Activated CD8-positive, alpha-beta T cell treated with anti-CD3 and anti-CD28 coated beads, Interleukin-2, amount 10 ng/mL, durations not matched to agents 7 days and 5 days (primary cell): ENCODE measurements at regions not wholly inside any gene's neighbourhood (a gene's known extent, or its start where the extent isn't known, plus 50 kb on each side); places are given as distances from the start of the nearest gene placed in this dataset.
"Not testable (repeated sequence)": the region's sequence is repeated elsewhere in the genome, so short reads cannot be mapped to it uniquely, and the experiment has no call there.

Source experiments
- ATAC-seq: fragments of 150-1000 bp; cut with Tn5 transposase; one replicate; pipeline ENCODE4 v1.10.0; 2021; ENCODE audit warnings: moderate library complexity
- CTCF ChIA-PET: fragments of 350-600 bp; sonication (Branson Sonifier 250); formaldehyde crosslinking; loops from one replicate; lab custom pipeline; 2021; ENCODE audit warnings: antibody characterized with exemption; lab: Charles Lee
- POLR2A ChIA-PET: fragments of 350-600 bp; sonication (Branson Sonifier 250); formaldehyde crosslinking; loops from one replicate; lab custom pipeline; 2021; ENCODE audit warnings: antibody characterized with exemption; lab: Charles Lee
- DNase-seq: peaks from one replicate; pipeline ENCODE4 v3.0.0-alpha.2; 2020
- H3K27ac Mint-ChIP-seq: one replicate; pipeline ENCODE4 v1.8.0; 2021; ENCODE audit warnings: mild to moderate bottlenecking, mixed read lengths
- H3K27me3 Mint-ChIP-seq: one replicate; pipeline ENCODE4 v1.8.0; 2021; ENCODE audit warnings: low read depth, mixed read lengths
- H3K36me3 Mint-ChIP-seq: one replicate; pipeline ENCODE4 v1.8.0; 2021; ENCODE audit warnings: low read depth, mixed read lengths
- H3K4me1 Mint-ChIP-seq: one replicate; pipeline ENCODE4 v1.8.0; 2021; ENCODE audit warnings: low read depth, mixed read lengths
- H3K4me3 Mint-ChIP-seq: one replicate; pipeline ENCODE4 v1.8.0; 2021; ENCODE audit warnings: mild to moderate bottlenecking, mixed read lengths
- H3K9me3 Mint-ChIP-seq: one replicate; pipeline ENCODE4 v1.8.0; 2022; ENCODE audit warnings: mixed read lengths; ENCODE audit not compliant: insufficient read depth

- H3K4me1 Mint-ChIP-seq, ATAC-seq, H3K9me3 Mint-ChIP-seq, H3K27me3 Mint-ChIP-seq, H3K27ac Mint-ChIP-seq, POLR2A ChIA-PET, CTCF ChIA-PET, H3K36me3 Mint-ChIP-seq, H3K4me3 Mint-ChIP-seq, DNase-seq: not testable (repeated sequence)
Observed at GRCh38 chr13:18836371-18837178, 345.0 kb downstream of the TUBA3C start.

GRCh38 chr13:18835754-18836153, 345.9 kb downstream of the TUBA3C start:
- POLR2A ChIA-PET, DNase-seq, H3K36me3 Mint-ChIP-seq, ATAC-seq, H3K4me1 Mint-ChIP-seq, H3K4me3 Mint-ChIP-seq, H3K27ac Mint-ChIP-seq, H3K9me3 Mint-ChIP-seq, H3K27me3 Mint-ChIP-seq, CTCF ChIA-PET: not testable (repeated sequence)

DNA sequence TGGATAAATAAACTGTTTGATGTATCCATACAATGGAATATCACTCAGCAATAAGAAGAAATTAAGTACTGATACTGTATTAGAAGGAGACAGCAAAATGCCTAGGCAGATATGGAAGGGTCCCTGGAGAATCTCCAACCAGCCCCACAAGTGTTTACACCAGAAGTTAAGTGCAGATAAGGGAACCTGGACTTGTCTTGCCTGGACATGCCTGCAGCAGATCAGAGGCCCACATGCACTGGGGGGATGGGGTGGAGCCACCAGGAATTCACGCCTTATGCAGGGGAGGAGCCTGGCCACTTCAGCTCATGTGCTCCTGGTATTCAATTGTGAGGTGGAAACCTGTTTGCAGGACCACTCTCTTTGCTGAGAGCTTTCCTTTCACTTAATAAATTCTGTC, 356.9 kb downstream of the TUBA3C start:
- H3K4me1 Mint-ChIP-seq, H3K4me3 Mint-ChIP-seq, POLR2A ChIA-PET, DNase-seq, H3K27ac Mint-ChIP-seq, H3K27me3 Mint-ChIP-seq, ATAC-seq, H3K9me3 Mint-ChIP-seq, CTCF ChIA-PET, H3K36me3 Mint-ChIP-seq: not testable (repeated sequence)

GRCh38 chr13:18822655-18823639, 358.7 kb downstream of the TUBA3C start:
- H3K36me3 Mint-ChIP-seq: not testable (repeated sequence)

GRCh38 chr13:18773988-18774387, 407.6 kb downstream of the TUBA3C start:
- POLR2A ChIA-PET, H3K4me3 Mint-ChIP-seq, H3K36me3 Mint-ChIP-seq, DNase-seq, ATAC-seq, H3K4me1 Mint-ChIP-seq, CTCF ChIA-PET, H3K27ac Mint-ChIP-seq, H3K9me3 Mint-ChIP-seq, H3K27me3 Mint-ChIP-seq: not testable (repeated sequence)

More at GRCh38 chr13:18822655-18823639, 358.7 kb downstream of the TUBA3C start:
- DNase-seq, H3K4me1 Mint-ChIP-seq, H3K27ac Mint-ChIP-seq, CTCF ChIA-PET, H3K9me3 Mint-ChIP-seq, H3K4me3 Mint-ChIP-seq, H3K27me3 Mint-ChIP-seq, POLR2A ChIA-PET, ATAC-seq: not testable (repeated sequence)

DNA sequence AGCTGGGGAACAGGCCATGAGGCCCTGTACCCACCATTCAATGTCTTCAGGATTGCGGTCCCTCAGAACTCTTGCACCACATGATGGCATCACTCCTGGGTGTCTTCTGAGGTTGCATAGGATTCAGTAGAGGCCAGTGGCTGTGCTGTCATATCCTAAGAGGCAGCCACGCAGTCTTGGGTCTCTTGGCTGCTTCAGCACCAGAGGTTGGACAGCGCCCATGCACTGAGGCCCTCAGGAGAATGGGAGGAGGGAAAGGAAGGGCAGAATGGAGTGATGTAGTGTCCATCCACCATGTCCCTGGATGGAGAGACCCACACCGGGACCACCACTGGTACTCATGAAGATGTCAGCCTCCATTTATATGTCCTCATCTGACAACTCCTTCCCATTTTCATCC, 439.9 kb downstream of the TUBA3C start:
- CTCF ChIA-PET, H3K27ac Mint-ChIP-seq, POLR2A ChIA-PET, DNase-seq, H3K27me3 Mint-ChIP-seq, H3K36me3 Mint-ChIP-seq, H3K4me3 Mint-ChIP-seq, H3K4me1 Mint-ChIP-seq, ATAC-seq, H3K9me3 Mint-ChIP-seq: not testable (repeated sequence)

- DNase-seq (no peak), ATAC-seq (no peak)
- ChIA-PET CTCF (no interaction called here), POLR2A (no interaction called here)
- H3K4me3 Mint-ChIP-seq: no peak overlapping the region
- no peaks in the 10 kb centered on the region for H3K9me3 Mint-ChIP-seq
- no peaks in the 10 kb centered on the region for H3K27me3 Mint-ChIP-seq
- H3K4me1 Mint-ChIP-seq: no peaks in the 10 kb centered on the region
- no peaks in the 10 kb centered on the region for H3K36me3 Mint-ChIP-seq
- no peak overlapping the region for H3K27ac Mint-ChIP-seq
Observed at GRCh38 chr13:18739310-18739709, 442.3 kb downstream of the TUBA3C start.

DNA sequence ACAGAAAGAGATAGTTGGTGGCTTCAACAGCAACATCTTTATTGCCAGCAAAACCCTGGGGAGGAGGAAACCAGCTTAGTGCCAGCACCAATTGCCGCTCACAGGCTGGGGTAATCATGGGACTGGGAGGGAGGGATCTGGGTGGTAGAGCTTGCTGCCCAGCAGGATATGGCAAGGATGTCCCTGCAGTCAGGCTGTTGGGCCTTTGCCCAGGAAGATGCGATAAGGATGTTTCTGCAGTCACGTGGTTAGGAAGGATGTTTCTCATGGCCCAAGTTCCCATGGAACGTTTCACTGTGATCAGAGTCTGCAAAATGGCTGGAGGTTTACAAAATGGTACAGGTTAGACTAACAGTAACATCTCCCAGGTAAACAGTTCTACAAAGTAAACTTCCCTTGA, 443.5 kb downstream of the TUBA3C start:
- CTCF ChIA-PET, POLR2A ChIA-PET, ATAC-seq, DNase-seq, H3K4me3 Mint-ChIP-seq, H3K9me3 Mint-ChIP-seq, H3K27ac Mint-ChIP-seq, H3K4me1 Mint-ChIP-seq, H3K27me3 Mint-ChIP-seq, H3K36me3 Mint-ChIP-seq: not testable (repeated sequence)

GRCh38 chr13:18727138-18727537, 454.5 kb downstream of the TUBA3C start:
- H3K9me3 Mint-ChIP-seq, H3K27ac Mint-ChIP-seq, DNase-seq, H3K36me3 Mint-ChIP-seq, ATAC-seq, H3K4me1 Mint-ChIP-seq, CTCF ChIA-PET, H3K27me3 Mint-ChIP-seq, H3K4me3 Mint-ChIP-seq, POLR2A ChIA-PET: not testable (repeated sequence)

- H3K27ac Mint-ChIP-seq, DNase-seq, CTCF ChIA-PET, H3K27me3 Mint-ChIP-seq, H3K9me3 Mint-ChIP-seq, H3K36me3 Mint-ChIP-seq, ATAC-seq, H3K4me1 Mint-ChIP-seq, POLR2A ChIA-PET, H3K4me3 Mint-ChIP-seq: not testable (repeated sequence)
Observed at GRCh38 chr13:18726524-18726923, 455.1 kb downstream of the TUBA3C start.

GRCh38 chr13:18725242-18725822, 456.3 kb downstream of the TUBA3C start:
- not testable (repeated sequence) for H3K27ac Mint-ChIP-seq, H3K4me3 Mint-ChIP-seq, H3K9me3 Mint-ChIP-seq

DNA sequence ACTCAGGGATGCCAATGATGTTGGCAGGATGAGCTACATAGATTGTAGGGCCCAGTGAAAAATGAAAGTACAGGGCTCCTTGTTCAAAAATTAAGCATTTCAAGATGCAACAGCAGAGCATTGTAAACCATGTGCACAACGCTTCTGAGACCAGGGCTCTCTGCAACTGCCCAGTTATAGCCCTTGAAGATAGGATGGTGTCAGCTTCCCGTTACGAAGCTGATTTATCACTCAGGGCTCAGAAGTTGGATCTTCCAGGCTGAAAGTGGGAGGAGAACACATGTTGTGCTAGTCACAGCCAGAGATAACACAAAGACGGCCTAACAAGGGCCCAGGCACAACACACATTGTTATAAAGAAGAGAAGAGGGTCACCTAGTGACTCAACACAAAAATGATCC, 466.7 kb downstream of the TUBA3C start:
- H3K9me3 Mint-ChIP-seq: peaks cover 19% of the 10 kb centered on the region
- ChIA-PET POLR2A (no interaction called here), CTCF (no interaction called here)
- DNase-seq: no peak
- H3K4me1 Mint-ChIP-seq: no peaks in the 10 kb centered on the region
- H3K27me3 Mint-ChIP-seq: no peaks in the 10 kb centered on the region
- H3K36me3 Mint-ChIP-seq: no peaks in the 10 kb centered on the region
- no peak overlapping the region for H3K27ac Mint-ChIP-seq
- ATAC-seq: no peak
- no peak overlapping the region for H3K4me3 Mint-ChIP-seq

More at GRCh38 chr13:18725242-18725822, 456.3 kb downstream of the TUBA3C start:
- CTCF ChIA-PET, H3K27me3 Mint-ChIP-seq, ATAC-seq, DNase-seq, H3K36me3 Mint-ChIP-seq, H3K4me1 Mint-ChIP-seq, POLR2A ChIA-PET: not testable (repeated sequence)
